Neural cell (in vitro differentiated cells): ENCODE measurements at regions not wholly inside any gene's neighbourhood (a gene's known extent, or its start where the extent isn't known, plus 50 kb on each side); places are given as distances from the start of the nearest gene placed in this dataset.

Source experiments
- H2AFZ ChIP-seq: fragments of 200-600, 300-800 bp; sonication (generic), shearing (Covaris generic); 2 replicates; pipeline ENCODE4 v1.6.0; 2014; ENCODE audit warnings: low read depth, mild to moderate bottlenecking, antibody characterized with exemption, low read length, moderate library complexity
- H3F3A ChIP-seq: fragments of 200-600 bp; shearing (Covaris generic); 2 replicates; pipeline ENCODE4 v1.6.1; 2016; ENCODE audit warnings: mild to moderate bottlenecking, moderate library complexity, mixed read lengths, antibody characterized with exemption, low read length; ENCODE audit not compliant: insufficient read depth, poor library complexity, severe bottlenecking
- H3K27ac ChIP-seq: fragments of 200-600, 300-800 bp; sonication (generic), shearing (Covaris generic); 2 replicates; pipeline ENCODE4 v1.5.1; 2014; ENCODE audit warnings: mild to moderate bottlenecking, low read length, moderate library complexity
- H3K27me3 ChIP-seq: fragments of 300-800, 200-600 bp; sonication (generic), shearing (Covaris generic); 2 replicates; pipeline ENCODE4 v1.6.0; 2014; ENCODE audit warnings: mild to moderate bottlenecking, low read depth, low read length, moderate library complexity; ENCODE audit not compliant: insufficient read depth
- H3K36me3 ChIP-seq: fragments of 300-800, 200-600 bp; sonication (generic), shearing (Covaris generic); 2 replicates; pipeline ENCODE4 v1.5.1; 2014; ENCODE audit warnings: mild to moderate bottlenecking, antibody characterized with exemption, low read length, moderate library complexity; ENCODE audit not compliant: insufficient read depth
- H3K4me2 ChIP-seq: fragments of 300-800, 200-600 bp; sonication (generic), shearing (Covaris generic); 2 replicates; pipeline ENCODE4 v1.6.0; 2014; ENCODE audit warnings: mild to moderate bottlenecking, low read length
- H3K4me3 ChIP-seq: fragments of 300-800, 200-600 bp; sonication (generic), shearing (Covaris generic); 2 replicates; pipeline ENCODE4 v1.5.1; 2014; ENCODE audit warnings: mild to moderate bottlenecking, low read length, moderate library complexity
- H3K79me2 ChIP-seq: fragments of 200-600 bp; shearing (Covaris generic); replicated peaks from 2 replicates; pipeline ENCODE4 v1.6.0; 2014; ENCODE audit warnings: mild to moderate bottlenecking, low read length, moderate library complexity; ENCODE audit not compliant: insufficient read depth
- H3K9ac ChIP-seq: fragments of 300-800, 200-600 bp; sonication (generic), shearing (Covaris generic); 2 replicates; pipeline ENCODE4 v1.6.1; 2016; ENCODE audit warnings: mild to moderate bottlenecking, low read length, mixed read lengths
- H3K9me2 ChIP-seq: fragments of 200-600 bp; shearing (Covaris generic); 2 replicates; pipeline ENCODE4 v1.6.1; 2016; ENCODE audit warnings: mild to moderate bottlenecking, low read length, mixed read lengths; ENCODE audit not compliant: insufficient read depth
- H3K9me3 ChIP-seq: fragments of 200-600, 300-800 bp; sonication (generic), shearing (Covaris generic); 2 replicates; pipeline ENCODE4 v1.6.1; 2016; ENCODE audit warnings: mild to moderate bottlenecking, mixed run types, low read length, moderate library complexity, mixed read lengths
- H4K20me1 ChIP-seq: fragments of 200-600 bp; shearing (Covaris generic); 2 replicates; pipeline ENCODE4 v1.6.1; 2016; ENCODE audit warnings: mild to moderate bottlenecking, mixed run types; ENCODE audit not compliant: insufficient read depth
- EP300 ChIP-seq: fragments of 450-650 bp; conservative IDR thresholded peaks from 2 replicates; pipeline ENCODE4 v1.6.1; 2014; ENCODE audit warnings: antibody characterized with exemption, mild to moderate bottlenecking, moderate library complexity; ENCODE audit not compliant: poor library complexity, severe bottlenecking
- EZH2 ChIP-seq: fragments of 200-600, 300-800 bp; shearing (Covaris generic), sonication (generic); IDR thresholded peaks from 2 replicates; pipeline ENCODE4 v1.6.1; 2014; ENCODE audit warnings: antibody characterized with exemption, low read length, borderline replicate concordance, mild to moderate bottlenecking; ENCODE audit not compliant: insufficient read depth, poor library complexity, severe bottlenecking
- MXI1 ChIP-seq: fragments of 450-650 bp; conservative IDR thresholded peaks from 2 replicates; pipeline ENCODE4 v1.6.1; 2014; ENCODE audit warnings: antibody characterized with exemption, mild to moderate bottlenecking; ENCODE audit not compliant: poor library complexity, severe bottlenecking
- POLR2AphosphoS5 ChIP-seq: IDR thresholded peaks from 2 replicates; pipeline ENCODE4 v1.6.1; 2012
- RAD21 ChIP-seq: fragments of 450-650 bp; conservative IDR thresholded peaks from 2 replicates; pipeline ENCODE4 v1.6.1; 2014; ENCODE audit warnings: antibody characterized with exemption, mild to moderate bottlenecking, moderate library complexity
- SMC3 ChIP-seq: fragments of 450-650 bp; conservative IDR thresholded peaks from 2 replicates; pipeline ENCODE4 v1.6.1; 2014; ENCODE audit warnings: antibody characterized with exemption, mild to moderate bottlenecking, moderate library complexity; ENCODE audit not compliant: poor library complexity
- TAF1 ChIP-seq: IDR thresholded peaks from 2 replicates; pipeline ENCODE4 v1.6.1; 2012; ENCODE audit warnings: low read depth
- TF ChIP-seq, protein P1 (sequence below): IDR thresholded peaks from 2 replicates; pipeline ENCODE4 v1.6.1; 2012; ENCODE audit warnings: borderline replicate concordance
- TF ChIP-seq, protein P2 (sequence below): fragments of 450-650 bp; IDR thresholded peaks from 2 replicates; pipeline ENCODE4 v1.5.1; 2014; ENCODE audit warnings: antibody characterized with exemption, mild to moderate bottlenecking, moderate library complexity; ENCODE audit not compliant: poor library complexity, severe bottlenecking

DNA sequence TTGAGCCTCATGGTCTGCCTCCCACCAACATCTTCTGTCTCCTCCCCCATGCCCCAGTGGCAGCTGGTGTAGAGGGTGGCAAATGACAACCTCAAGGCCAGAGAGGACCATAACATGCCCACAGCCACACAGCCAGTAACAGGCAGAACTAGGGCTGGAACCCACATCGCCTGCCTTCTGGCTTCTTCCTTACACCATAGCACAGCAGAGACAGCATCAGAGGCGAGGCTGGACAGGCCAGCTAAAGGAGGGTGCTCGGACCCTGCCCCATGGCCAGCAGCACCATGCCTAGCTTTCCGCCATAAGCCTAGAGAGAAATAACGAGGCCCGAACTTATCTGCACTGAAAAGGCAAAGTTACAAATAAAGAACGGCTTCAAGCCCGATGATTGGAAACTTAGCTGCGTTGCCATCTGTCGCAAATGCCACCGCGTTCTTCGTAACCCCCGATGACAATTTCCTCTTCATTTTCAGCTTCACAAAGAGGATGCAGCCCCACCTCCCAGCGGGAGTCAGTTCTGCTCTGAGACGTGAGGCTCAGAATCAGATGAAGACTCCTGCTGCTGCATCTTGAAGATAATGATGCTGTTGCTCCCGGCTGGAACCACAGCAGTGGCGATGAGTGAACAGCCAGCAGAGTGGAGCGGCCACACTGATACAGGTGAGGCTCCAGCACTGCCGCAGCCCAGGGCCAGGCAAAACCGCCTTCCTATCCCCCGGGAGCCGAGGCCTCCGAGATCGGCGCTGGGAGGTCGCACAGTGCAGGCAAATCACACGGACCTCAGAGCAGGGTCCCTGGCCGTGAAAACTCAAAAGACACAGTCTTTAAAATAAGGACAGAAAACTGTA, 73.8 kb upstream of the RTL6 start:
- Histone ChIP-seq H3K36me3 (no peaks in the 10 kb centered on the region), H3K9ac (peak overlapping the region; percentile 39), H3K4me2 (no peak overlapping the region), H2AFZ (no peak overlapping the region), H3K9me3 (no peaks in the 10 kb centered on the region), H3K79me2 (no peaks in the 10 kb centered on the region), H4K20me1 (no peaks in the 10 kb centered on the region), H3K27ac (peak overlapping the region; percentile 60), H3K27me3 (no peaks in the 10 kb centered on the region), H3K4me3 (no peak overlapping the region), H3K9me2 (no peaks in the 10 kb centered on the region), H3F3A (no peaks in the 10 kb centered on the region)
- TF ChIP-seq, protein P1, sequence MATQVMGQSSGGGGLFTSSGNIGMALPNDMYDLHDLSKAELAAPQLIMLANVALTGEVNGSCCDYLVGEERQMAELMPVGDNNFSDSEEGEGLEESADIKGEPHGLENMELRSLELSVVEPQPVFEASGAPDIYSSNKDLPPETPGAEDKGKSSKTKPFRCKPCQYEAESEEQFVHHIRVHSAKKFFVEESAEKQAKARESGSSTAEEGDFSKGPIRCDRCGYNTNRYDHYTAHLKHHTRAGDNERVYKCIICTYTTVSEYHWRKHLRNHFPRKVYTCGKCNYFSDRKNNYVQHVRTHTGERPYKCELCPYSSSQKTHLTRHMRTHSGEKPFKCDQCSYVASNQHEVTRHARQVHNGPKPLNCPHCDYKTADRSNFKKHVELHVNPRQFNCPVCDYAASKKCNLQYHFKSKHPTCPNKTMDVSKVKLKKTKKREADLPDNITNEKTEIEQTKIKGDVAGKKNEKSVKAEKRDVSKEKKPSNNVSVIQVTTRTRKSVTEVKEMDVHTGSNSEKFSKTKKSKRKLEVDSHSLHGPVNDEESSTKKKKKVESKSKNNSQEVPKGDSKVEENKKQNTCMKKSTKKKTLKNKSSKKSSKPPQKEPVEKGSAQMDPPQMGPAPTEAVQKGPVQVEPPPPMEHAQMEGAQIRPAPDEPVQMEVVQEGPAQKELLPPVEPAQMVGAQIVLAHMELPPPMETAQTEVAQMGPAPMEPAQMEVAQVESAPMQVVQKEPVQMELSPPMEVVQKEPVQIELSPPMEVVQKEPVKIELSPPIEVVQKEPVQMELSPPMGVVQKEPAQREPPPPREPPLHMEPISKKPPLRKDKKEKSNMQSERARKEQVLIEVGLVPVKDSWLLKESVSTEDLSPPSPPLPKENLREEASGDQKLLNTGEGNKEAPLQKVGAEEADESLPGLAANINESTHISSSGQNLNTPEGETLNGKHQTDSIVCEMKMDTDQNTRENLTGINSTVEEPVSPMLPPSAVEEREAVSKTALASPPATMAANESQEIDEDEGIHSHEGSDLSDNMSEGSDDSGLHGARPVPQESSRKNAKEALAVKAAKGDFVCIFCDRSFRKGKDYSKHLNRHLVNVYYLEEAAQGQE = no peak
- TF ChIP-seq TAF1 = no peak
- peak; percentile 53 for TF ChIP-seq POLR2AphosphoS5
- TF ChIP-seq EZH2 = no peak
- peak; percentile 46 for TF ChIP-seq RAD21
- TF ChIP-seq SMC3 = peak; percentile 58
- no peak for TF ChIP-seq MXI1
- peak; percentile 31 for TF ChIP-seq EP300
- TF ChIP-seq, protein P2, sequence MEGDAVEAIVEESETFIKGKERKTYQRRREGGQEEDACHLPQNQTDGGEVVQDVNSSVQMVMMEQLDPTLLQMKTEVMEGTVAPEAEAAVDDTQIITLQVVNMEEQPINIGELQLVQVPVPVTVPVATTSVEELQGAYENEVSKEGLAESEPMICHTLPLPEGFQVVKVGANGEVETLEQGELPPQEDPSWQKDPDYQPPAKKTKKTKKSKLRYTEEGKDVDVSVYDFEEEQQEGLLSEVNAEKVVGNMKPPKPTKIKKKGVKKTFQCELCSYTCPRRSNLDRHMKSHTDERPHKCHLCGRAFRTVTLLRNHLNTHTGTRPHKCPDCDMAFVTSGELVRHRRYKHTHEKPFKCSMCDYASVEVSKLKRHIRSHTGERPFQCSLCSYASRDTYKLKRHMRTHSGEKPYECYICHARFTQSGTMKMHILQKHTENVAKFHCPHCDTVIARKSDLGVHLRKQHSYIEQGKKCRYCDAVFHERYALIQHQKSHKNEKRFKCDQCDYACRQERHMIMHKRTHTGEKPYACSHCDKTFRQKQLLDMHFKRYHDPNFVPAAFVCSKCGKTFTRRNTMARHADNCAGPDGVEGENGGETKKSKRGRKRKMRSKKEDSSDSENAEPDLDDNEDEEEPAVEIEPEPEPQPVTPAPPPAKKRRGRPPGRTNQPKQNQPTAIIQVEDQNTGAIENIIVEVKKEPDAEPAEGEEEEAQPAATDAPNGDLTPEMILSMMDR = no peak

DNA sequence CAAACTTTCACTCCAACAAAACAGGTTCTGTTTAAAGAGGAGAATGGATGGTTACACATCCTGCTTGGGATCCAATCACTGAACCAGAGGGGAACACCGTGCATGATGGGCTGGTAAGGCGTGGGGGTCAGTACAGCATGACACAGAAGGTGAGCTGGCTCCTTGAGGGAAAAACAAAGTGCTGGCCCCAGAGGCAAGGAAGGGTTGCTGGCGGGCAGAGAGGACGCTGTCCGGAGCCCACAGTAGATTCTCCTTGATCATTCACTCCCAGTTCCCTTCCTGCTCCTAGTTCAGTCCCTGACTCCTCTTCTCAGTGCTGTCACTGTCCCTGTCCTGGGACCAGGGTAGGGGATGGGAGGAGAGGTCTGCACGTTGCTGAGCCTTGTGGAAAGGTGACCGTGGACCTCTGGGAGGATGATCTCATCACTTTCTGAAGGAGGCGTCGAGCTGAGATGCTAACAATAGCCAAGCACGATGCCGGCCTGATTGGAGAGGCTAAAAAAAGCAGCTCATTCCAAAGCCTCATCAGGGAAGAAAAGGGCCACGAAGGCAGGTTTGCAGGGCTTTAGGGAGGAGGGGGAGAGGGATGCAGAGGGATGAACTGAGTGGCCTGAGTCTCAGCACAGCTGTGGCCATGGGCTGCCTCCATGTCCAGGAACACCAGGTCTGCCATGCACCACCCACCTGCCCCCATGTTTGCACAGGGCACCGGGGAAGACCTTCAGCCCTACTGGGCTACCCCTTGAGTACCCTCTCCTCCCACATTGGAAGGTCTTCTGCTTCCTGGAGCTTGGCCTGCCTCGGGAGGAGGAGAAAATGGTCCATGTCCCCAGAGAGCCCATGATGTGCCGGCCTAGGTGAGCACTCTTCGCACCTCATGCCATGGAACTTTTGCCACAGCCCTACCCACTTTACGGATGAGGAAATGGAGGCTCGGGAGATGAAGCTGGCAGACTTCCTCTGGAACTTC, 72.7 kb upstream of the RTL6 start:
- Histone ChIP-seq H3K27me3 (no peaks in the 10 kb centered on the region), H2AFZ (no peak overlapping the region), H3F3A (no peaks in the 10 kb centered on the region), H3K4me3 (no peak overlapping the region), H3K36me3 (no peaks in the 10 kb centered on the region), H4K20me1 (no peaks in the 10 kb centered on the region), H3K9ac (peak overlapping the region; percentile 39), H3K4me2 (no peak overlapping the region), H3K9me3 (no peaks in the 10 kb centered on the region), H3K9me2 (no peaks in the 10 kb centered on the region), H3K27ac (peak overlapping the region; percentile 60), H3K79me2 (no peaks in the 10 kb centered on the region)
- TF ChIP-seq, protein P1 = no peak
- TF ChIP-seq, protein P2 = no peak
- no peak for TF ChIP-seq EZH2
